ENCODE measurements at regions not wholly inside any gene's neighbourhood (a gene's known extent, or its start where the extent isn't known, plus 50 kb on each side); places are given as distances from the start of the nearest gene placed in this dataset.
A peak's percentile ranks its signal among the peaks of the same experiment; 100 is the strongest.
"Not testable (repeated sequence)": the region's sequence is repeated elsewhere in the genome, so short reads cannot be mapped to it uniquely, and the experiment has no call there.

DNA sequence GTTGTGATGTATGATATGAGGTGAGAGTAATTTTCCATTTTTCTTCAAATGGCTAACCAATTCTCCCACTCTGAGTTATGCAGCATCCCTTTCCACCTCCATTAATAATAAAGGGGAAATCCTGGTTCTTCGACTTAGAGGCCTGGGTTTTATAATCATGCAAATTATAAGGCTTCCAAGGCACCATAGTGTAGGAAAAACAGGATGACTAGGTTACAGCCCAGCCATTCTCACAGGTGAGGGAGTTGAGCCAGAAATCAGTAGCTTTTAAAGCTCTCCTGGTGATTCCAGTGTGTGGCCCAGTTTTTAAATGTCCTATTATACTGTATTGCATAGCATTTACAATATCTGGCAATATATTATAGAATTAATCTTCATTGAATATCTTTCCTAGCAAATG, 203.1 kb downstream of the ARHGEF9 start:
- no peak for DNase-seq

DNA sequence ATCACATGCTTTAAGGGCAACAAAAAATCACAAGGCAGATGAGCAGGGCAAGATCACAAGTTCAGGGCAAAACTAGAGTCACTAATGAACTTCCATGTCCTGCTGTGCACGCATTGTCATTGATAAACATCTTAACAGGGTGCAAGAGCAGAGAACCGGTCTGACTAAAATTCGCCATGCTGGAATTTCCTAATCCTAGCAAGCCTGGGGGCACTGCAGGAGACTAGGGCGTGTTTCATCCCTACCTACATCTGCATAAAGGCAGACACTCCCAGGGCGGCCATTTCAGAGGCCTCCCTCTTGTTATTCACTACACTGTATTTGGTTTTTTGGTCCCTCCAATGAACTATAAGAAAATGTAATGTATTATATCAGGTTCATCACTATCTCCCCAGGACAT, 203.6 kb downstream of the ARHGEF9 start:
- DNase-seq: no peak

DNA sequence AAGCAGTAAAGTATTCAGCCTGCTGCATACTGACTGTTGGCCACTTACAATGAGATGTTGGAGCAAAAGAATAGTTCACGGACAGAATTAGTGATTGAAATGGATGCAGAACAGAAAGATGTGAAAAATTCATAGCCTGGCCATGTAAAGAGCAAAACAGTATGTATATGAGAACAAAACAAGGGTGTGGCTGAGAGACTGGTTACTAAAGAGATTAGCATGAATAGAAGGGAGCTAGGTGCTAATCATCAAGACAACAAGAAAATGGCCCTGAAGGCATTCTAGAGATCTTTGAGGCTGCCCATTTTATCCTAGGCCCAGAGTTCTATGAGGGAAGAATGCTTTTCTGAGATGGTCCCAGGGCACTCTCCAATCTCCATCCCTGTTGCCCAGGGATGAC, 208.5 kb downstream of the ARHGEF9 start:
- DNase-seq: no peak

DNA sequence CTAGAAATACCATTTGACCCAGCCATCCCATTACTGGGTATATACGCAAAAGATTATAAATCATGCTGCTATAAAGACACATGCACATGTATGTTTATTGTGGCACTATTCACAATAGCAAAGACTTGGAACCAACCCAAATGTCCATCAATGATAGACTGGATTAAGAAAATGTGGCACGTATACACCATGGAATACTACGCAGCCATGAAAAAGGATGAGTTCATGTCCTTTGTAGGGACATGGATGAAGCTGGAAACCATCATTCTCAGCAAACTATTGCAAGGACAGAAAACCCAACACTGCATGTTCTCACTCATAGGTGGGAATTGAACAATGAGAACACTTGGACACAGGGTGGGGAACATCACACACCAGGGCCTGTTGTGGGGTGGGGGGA, 209.3 kb downstream of the ARHGEF9 start:
- not testable (repeated sequence) for DNase-seq

DNA sequence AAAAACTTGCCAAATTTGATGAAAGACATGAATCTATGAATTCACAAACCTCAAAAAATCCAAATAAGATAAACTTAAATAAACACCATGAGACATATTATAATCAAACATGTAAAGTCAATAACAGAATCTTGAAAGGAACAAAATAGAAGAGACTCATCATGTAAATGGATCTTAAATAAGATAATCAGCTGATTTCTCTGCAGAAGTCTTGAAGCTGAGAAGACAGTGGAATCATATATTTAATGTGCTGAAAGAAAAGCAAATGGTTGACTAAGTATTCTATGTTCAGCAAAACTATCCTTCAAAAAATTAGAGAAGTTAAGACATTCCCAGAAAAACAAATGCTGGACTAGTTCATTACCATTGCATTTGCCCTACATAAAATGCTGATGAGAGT, 215.7 kb upstream of the SPIN4 start:
- DNase-seq: no peak

DNA sequence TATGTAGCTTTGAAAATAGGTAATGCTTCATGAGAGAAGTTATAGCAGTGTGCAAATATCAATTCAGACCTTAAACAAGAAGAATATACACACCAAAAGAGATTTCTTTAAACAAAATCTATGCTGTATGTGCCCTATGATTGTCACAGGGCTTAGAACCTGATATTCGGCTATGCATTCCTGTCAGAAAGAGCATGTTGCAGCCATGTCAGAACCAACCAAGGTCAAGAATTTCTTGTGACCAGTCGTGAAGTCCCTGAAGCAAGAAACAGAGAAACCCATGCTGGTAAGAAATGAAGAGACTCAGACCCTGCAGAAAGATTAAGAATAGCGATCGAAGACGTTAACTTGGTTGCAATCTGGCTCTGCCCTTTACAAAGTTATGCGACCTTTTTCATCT, 210.3 kb upstream of the SPIN4 start:
- DNase-seq: no peak

DNA sequence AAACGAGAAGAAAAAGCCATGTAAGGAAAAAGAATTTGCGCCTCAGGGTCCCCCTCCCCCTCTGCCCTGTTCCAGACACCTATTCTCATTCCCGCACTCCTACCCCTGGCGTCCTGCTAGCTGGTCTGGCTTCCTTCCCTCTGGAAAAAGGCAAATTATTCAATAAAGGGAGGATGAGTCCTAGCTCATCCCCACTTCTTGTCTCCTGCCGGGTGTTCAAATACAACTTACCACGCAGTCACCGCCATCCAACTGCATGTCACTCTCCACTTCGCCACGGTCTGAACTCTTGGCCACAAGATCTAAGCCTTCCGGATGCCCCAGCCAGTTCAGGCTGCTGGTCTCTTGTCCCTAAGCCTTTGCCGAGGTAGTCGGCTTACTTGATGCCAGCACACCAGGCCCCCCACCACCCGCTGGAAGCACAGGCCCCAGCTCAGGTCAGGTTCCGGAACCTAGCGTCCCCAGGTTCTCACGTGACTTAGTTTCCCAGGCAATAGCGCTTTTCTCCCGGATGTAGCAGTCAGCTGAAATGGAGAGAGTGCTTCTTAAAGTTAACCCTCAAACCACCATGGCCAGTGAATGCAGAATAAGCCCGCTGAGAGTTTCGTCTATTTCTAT, 209.6 kb upstream of the SPIN4 start:
- peak; percentile 18 for DNase-seq

DNA sequence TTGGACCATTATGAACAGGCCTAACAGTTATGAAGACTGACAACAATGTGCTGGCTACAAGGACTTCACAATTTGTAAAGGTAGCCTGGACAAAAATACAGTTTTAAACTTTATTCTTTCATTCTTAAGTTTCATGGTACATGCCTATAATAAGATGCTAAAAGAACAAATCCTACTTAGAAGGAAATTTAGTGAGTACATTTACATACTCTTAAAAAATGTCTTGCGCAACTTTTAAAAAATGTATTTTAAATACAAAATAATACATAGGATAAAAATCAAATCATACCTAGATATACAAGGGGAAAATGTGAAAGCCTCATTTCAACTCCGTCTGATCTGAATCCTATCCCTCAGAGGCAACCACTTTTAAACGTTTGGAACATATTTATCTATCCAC, 200.7 kb upstream of the SPIN4 start:
- DNase-seq: no peak

DNA sequence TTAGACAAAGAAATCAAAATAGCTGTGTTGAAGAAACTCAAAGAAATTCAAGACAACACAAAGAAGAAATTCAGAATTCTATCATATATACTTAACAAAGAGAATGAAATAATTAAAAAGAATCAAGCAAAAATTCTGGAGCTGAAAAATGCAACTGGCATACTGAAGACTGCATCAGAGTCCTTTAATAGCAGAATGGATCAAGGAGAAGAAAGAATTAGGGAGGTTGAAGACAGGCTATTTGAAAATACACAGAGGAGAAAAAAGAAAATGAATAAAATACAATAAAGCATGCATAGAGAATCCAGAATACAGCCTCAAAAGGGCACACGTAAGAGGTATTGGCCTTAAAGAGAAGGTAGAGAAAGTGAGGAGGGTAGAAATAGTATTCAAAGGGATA, 179.5 kb upstream of the SPIN4 start:
- no peak for DNase-seq

DNA sequence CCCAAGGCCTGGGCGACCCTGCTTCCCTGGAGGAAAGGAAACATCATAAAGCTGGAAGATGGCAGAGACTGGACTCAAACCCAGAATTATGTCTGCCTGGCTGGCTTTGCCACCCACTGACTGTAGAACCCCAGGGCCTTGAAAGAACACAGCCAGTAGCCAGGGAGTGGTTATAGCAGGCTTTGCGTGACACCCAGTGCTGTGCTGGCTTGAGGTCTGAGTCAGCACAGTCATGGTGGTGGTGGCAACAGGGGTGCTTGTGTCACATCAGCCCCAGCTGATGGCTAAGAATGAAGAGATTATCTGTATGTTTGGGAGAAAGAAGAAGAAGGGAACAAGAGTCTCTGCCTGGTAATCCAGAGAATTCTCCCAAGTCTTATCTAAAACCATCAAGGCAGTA, 178.8 kb upstream of the SPIN4 start:
- DNase-seq: no peak

DNA sequence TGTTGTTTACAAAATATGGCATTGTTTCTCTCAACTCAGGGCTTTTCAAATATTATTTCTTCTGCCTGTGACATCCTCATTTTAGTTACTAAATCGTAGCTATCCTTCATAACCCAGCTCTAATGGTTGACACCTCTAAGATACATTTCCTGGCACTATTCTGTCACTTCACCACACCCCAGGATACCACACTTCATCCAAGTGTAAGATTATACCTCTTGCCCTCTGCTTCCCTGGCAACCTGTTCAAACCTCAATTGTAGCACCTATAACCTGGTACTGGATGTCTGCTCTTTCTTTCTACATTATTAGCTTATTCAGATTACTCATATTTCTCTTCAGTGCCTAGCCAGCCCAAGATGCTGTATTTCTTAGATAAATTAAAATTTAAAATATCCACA, 175.7 kb upstream of the SPIN4 start:
- DNase-seq: no peak

DNA sequence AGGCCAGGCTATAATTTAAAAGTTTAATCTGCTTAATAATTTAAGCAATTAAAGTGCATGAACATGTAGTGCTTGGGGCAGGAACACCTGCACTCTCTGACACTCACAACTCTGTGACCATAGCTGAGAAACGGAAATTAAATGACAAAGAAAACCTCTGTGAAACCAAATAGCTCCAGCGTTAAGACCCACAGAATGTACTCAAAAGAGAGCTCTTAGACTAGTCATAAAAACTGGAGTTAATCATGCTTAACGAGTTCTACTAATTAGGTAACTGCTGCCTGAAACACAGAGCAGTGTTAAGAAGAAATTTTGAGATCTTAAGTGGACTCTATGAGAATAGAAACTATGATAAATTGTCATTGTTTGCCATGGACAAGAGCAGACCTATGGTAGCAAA, 174.4 kb upstream of the SPIN4 start:
- DNase-seq: no peak

DNA sequence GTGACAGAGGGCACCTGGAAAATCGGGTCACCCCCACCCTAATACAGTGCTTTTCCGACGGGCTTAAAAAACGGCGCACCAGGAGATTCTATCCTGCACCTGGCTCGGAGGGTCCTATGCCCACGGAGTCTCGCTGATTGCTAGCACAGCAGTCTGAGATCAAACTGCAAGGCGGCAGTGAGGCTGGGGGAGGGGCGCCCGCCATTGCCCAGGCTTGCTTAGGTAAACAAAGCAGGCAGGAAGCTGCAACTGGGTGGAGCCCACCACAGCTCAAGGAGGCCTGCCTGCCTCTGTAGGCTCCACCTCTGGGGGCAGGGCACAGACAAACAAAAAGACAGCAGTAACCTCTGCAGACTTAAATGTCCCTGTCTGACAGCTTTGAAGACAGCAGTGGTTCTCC, 168.2 kb upstream of the SPIN4 start:
- not testable (repeated sequence) for DNase-seq

DNA sequence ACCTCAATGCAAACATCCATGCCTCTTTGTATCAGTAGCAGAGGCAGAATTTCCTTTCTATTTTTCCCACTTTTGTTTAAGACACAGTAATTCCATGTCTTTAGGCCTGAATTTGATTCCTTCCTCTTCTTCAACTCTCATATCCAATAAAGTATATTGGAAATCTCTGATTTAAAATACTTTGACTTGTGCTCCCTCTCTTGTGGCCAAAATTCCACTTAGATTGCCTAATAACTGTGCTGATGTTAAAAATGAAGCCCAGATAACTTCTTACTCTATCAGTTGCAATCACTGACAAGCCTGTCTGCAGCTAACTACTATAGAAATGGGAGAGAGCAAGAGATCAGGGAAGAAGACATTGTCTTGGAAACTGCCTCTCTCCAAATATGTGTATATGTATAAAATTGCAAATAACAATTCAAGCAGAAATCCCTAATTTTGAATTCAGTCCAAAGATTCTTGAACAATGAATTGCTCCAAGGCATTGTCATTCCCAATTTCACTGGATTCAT, 163.5 kb upstream of the SPIN4 start:
- DNase-seq: no peak

DNA sequence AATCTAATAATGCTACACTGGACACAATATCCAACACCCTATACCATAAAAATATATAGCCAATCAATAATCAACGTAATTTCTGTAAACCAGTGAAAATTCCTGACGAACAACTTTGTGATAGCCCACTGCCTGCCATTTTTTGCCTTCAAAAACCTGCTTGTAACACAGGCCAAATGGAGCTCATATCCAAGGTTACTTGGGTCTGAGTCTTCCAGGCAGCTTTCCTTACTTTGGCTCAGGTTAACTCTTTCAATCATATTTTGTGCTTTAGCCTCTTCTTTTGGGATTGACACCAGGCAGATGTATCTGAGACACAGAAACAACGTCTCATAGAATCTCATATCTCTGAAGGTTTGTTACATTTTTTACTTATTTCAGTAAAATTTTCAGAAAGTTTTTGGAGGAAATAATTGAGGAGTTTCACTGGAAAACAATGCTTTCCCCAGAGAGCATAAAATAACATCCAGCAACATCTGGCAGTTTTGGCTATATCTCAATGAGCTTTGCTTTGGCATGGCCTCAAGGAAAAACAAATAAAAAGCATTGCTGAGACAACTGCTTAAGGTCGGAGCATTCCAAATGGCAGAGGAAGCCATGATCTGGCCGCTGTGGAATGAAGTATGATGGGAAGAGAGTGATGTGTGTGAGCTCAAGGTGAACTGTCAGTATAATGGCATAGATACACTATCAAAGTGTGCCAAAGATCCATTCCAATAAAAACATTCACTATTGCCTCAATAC, 162.9 kb upstream of the SPIN4 start:
- DNase-seq: no peak

DNA sequence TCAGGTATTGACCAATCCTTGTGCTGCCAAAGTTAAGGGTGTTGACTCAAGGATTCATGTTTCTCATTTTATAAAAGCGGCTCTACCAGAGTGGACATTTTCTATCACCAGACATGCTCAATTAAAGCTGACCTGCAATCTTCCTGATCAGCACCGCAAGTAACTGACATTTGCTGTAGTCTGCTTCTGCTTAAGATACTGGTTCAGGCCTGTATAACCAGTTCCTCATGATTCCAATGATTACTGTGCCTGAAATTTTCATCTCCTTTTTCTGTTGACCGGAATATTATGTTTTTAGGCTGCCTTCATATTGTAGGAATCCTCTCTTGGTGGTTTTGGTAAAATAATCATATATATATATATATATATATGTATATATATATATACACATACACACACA, 160.2 kb upstream of the SPIN4 start:
- DNase-seq: no peak

DNA sequence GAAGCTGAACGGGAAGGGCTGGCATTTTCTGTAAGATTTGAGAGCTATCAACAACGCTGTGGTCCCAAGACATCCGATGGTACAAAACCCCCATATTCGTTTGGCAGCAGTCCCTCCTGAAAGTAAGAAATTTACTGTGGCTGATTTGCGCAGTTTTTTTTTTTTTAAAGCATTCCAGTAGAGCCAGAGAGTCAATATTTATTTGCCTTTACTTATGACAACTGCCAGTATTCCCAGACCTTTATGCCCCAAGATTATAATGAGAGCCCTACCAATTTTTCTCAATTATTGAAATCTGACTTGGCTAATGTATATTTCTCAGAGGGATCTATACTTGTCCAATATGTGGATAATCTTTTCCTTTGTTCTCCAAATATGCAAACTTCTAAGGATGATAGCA, 157.5 kb upstream of the SPIN4 start:
- no peak for DNase-seq

DNA sequence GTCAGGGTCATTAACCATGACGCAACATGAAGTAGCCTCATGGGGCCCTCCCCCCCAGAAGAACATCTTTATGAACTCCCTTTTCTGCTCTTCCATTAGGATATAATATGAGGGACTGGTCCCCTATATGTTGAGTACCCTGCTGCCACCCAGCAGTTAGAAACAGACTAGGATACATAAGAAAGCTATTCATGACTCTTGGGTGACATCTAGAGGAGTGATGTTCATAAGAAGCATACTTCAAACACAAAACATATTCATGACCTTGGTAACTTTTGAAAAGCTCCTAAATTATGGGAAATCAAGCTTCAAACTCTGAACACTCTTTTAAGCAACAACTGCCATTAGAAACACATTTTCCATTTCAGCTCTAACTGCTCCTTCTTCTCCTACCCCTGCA, 155.2 kb upstream of the SPIN4 start:
- DNase-seq: no peak

DNA sequence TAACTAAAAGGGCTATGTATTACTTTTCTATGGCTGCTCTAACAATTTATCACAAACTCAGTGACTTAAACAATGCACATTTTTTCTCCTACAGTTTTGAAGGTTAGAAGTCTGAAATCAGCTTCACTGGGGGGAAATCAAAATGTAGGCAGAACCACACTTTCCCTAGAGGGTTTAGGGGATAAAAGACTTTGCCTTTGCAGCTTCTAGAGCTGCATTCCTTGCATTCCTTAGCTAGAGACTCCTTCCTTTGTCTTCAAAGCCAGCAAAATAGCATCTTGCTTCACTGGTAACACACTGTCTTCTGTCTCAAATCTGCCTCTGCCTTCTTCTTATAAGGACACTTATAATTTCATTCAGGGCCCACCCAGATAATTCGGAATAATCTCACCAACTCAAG, 152.4 kb upstream of the SPIN4 start:
- DNase-seq: no peak

DNA sequence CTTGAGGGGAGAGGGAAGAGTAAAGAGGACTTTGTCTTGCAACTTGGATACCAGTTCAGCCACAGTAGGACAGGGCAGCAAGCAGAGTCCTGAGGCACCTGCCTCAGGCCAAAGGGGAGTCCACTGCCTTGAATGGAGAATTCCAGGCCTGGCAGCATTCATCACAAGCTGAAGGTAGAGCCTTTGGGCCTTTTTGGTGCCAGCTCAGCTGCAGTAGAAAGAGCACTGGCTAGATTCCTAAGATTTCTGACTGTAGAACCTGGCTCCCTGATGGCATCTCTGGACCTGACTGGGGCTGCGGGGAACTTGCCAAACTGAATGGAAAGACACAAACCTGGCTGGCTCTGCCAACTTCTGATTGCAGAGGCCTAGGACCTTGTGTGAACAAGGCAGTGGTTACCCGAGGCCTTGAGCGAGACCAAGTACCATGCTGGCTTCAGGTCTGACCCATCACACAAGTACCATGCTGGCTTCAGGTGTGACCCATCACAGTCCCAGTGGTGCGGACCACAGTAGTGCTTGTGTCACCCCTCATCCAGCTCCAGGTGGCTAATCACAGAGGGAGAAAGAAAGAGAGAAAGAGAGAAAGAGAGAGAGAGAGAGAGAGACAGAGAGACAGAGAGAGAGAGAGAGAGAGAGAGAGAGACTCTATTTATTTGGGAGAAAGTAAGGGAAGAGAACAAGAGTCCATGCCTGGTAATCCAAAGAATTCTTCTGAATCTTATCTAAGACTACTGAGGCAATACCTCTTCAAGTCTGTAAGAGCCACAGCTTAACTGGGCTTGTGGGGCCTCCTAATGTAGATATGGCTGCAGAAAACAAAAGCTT, 137.6 kb upstream of the SPIN4 start:
- no peak for DNase-seq

DNA sequence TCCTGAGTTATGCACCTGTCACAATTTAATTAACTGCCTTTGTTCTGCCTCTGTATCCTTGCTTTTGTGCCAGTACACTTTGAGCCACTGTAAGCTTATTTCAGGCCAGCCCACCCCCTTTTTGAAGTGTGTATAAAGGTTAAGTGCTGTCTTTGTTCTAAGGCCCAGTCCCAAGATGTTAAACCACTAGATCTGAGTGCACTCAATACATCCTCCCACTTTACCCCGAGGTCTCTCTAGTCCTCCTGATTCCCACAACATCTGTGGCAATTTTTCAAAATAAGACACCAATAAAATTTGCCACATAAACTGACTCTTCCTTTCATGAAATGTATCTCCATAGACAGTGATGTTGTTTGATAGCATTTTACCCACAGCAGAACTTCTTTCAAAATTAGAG, 124.1 kb upstream of the SPIN4 start:
- no peak for DNase-seq

DNA sequence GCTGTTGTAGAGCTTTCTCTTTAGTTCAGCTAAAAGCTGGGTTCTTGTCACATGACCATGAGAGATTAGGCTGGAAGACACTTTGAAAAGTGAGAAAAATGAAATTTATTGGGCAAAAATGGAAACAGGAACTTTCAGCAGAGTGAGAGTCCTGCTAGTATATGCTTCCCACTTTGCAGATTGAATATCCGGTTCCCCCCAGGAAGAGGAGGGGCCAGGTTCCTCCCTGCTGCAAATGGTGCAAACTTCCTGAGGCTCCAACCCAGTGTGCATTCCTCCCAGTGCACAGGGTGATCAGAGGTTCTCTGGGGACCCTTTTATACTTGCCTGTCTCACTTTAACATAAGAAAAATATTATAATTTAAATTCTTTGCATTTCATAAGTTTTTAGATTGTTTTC, 119.9 kb upstream of the SPIN4 start:
- DNase-seq: no peak

DNA sequence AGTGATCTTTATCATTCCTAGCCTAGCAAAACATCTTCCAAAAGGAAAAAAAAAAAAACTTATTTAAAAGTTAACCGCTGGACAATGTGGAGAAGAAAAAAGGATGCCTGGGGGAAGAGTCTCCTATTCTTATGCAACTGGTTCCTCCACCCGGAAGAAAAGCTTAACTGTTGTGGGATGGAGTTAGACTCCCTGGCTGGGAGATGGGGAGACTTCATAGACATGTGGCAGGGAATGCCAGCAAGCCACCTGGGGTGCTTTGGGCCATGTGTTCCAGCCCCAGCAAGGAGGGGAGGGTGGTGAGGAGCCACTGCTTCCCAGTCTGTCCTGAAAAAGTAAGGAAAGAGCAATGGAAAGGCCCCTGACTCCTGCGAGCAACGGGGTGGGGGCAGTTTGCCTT, 119.4 kb upstream of the SPIN4 start:
- DNase-seq: no peak

DNA sequence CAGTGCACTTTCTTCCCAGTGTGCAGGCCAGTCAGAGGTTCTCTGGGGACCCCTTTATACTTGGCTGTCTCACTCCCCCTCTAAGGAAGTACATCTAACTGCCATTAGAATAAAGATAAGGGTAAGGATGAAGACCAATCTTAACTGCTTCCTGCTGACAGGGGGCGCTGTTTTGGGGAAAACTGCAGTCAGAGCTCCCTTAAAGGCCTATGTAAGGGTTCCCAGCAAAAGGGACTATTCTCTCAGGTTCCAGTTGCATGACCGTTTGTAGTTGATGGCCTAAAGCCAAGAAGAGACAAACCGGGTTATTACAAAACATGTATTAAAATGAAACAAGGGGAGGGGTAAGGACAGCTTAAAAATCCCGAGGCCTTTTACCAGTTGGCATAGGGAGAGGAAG, 115.6 kb upstream of the SPIN4 start:
- no peak for DNase-seq

Data from effector CD8-positive, alpha-beta T cell (primary cell).